GM23248 (cell line): ENCODE measurements at regions not wholly inside any gene's neighbourhood (a gene's known extent, or its start where the extent isn't known, plus 50 kb on each side); places are given as distances from the start of the nearest gene placed in this dataset.
A peak's percentile ranks its signal among the peaks of the same experiment; 100 is the strongest.

Experiments used
- DNase-seq: peaks from one replicate; pipeline ENCODE4 v3.0.0-alpha.2; 2015
- H2AFZ ChIP-seq: fragments of 200-600 bp; sonication (generic); 2 replicates; pipeline ENCODE4 v1.6.1; 2016; ENCODE audit warnings: antibody characterized with exemption
- H3F3A ChIP-seq: fragments of 200-600 bp; sonication (generic); 2 replicates; pipeline ENCODE4 v1.6.1; 2016; ENCODE audit warnings: mild to moderate bottlenecking, antibody characterized with exemption, mixed run types; ENCODE audit not compliant: insufficient read depth
- H3K27ac ChIP-seq: fragments of 200-600 bp; sonication (generic); 2 replicates; pipeline ENCODE4 v1.5.1; 2016; ENCODE audit warnings: mild to moderate bottlenecking
- H3K27me3 ChIP-seq: fragments of 200-600 bp; sonication (generic); replicated peaks from 2 replicates; pipeline ENCODE4 v1.6.1; 2016; ENCODE audit warnings: mild to moderate bottlenecking; ENCODE audit not compliant: insufficient read depth
- H3K36me3 ChIP-seq: fragments of 200-600 bp; sonication (generic); 2 replicates; pipeline ENCODE4 v1.6.1; 2016; ENCODE audit warnings: low read depth, mild to moderate bottlenecking
- H3K4me1 ChIP-seq: fragments of 200-600 bp; sonication (generic); 2 replicates; pipeline ENCODE4 v1.6.1; 2016; ENCODE audit warnings: mild to moderate bottlenecking; ENCODE audit not compliant: insufficient read depth
- H3K4me2 ChIP-seq: fragments of 200-600 bp; sonication (generic); one replicate; pipeline ENCODE4 v1.6.1; 2016; ENCODE audit warnings: mild to moderate bottlenecking; ENCODE audit not compliant: unreplicated experiment
- H3K4me3 ChIP-seq: fragments of 200-600 bp; sonication (generic); 2 replicates; pipeline ENCODE4 v1.5.1; 2016; ENCODE audit warnings: mild to moderate bottlenecking
- H3K79me2 ChIP-seq: fragments of 200-600 bp; sonication (generic); 2 replicates; pipeline ENCODE4 v1.6.1; 2016; ENCODE audit warnings: mild to moderate bottlenecking; ENCODE audit not compliant: insufficient read depth
- H3K9ac ChIP-seq: fragments of 200-600 bp; sonication (generic); 2 replicates; pipeline ENCODE4 v1.6.1; 2016; ENCODE audit warnings: mild to moderate bottlenecking
- H3K9me2 ChIP-seq: fragments of 200-600 bp; sonication (generic); 2 replicates; pipeline ENCODE4 v1.6.1; 2016; ENCODE audit warnings: mixed run types, mild to moderate bottlenecking, moderate library complexity; ENCODE audit not compliant: insufficient read depth
- H3K9me3 ChIP-seq: fragments of 200-600 bp; sonication (generic); one replicate; pipeline ENCODE4 v1.6.1; 2017; ENCODE audit warnings: low read depth
- H4K20me1 ChIP-seq: fragments of 200-600 bp; sonication (generic); 2 replicates; pipeline ENCODE4 v1.6.0; 2016; ENCODE audit not compliant: insufficient read depth
- EZH2 ChIP-seq: fragments of 200-600 bp; sonication (generic); IDR thresholded peaks from 2 replicates; pipeline ENCODE4 v1.6.1; 2018; ENCODE audit warnings: antibody characterized with exemption, mild to moderate bottlenecking; ENCODE audit not compliant: insufficient read depth, poor library complexity, severe bottlenecking
- EZH2phosphoT487 ChIP-seq: fragments of 200-600 bp; sonication (generic); IDR thresholded peaks from 2 replicates; pipeline ENCODE4 v1.6.1; 2018; ENCODE audit warnings: antibody characterized with exemption, moderate library complexity, mild to moderate bottlenecking, low read depth; ENCODE audit not compliant: insufficient read depth
- WGBS, 2 experiments: methylation state at CpG; one replicate each; pipeline ENCODE4 v1.1.6; 2015 to 2017; ENCODE audit warnings: low lambda C conversion rate in 2 of 2, low coverage in 1 of 2; ENCODE audit errors: missing lambda C conversion rate in 2 of 2; 5-methylcytosine and 5-hydroxymethylcytosine counted together
- in situ Hi-C: fragments of 300-500 bp; cut with MboI; formaldehyde crosslinking; loops from 2 replicates; pipeline ENCODE4 v1.15.0; 2020

DNA sequence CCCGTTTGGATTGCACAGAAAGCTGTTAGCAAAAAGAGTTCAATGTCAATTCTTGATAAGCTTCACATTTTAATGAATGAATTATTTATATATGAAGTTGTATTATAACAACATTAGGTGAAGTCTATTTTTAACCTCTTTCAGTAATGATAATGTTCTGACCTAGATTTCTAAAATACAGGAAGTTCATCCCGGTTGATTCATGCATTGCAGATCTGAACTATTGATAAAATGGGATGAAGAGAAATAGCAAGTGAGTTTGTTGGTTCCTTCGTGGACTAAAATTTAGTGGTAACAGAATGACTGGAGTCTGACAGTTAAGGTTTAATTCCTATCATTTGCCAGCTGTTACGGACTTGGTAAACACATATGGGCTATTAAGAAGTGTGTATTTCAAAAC lies 180.5 kb downstream of the PCSK1 start:
- no peaks in the 10 kb centered on the region for H3K9me3 ChIP-seq
- DNase-seq: peak; percentile 29
- H3K9ac ChIP-seq: no peak overlapping the region
- WGBS, 2 experiments: 54 to 63% methylated on average over 4 of the region's 4 CpGs
- H3K9me2 ChIP-seq: no peaks in the 10 kb centered on the region
- H3K36me3 ChIP-seq: no peaks in the 10 kb centered on the region
- peak overlapping the region; percentile 19; the same call in 1 of the 2 replicates for H3K4me3 ChIP-seq
- H3F3A ChIP-seq: peaks cover 47% of the 10 kb centered on the region
- peak overlapping the region; percentile 11 for H3K27ac ChIP-seq
- no peaks in the 10 kb centered on the region for H3K27me3 ChIP-seq
- peaks cover 70% of the 10 kb centered on the region for H3K4me1 ChIP-seq
- no peaks in the 10 kb centered on the region for H4K20me1 ChIP-seq
- peaks cover 11% of the 10 kb centered on the region for H3K79me2 ChIP-seq
- peak overlapping the region; percentile 42 for H3K4me2 ChIP-seq
- H2AFZ ChIP-seq: no peak overlapping the region
- in situ Hi-C loops: no loop called here
- no peak for TF ChIP-seq EZH2phosphoT487
- TF ChIP-seq EZH2: no peak

DNA sequence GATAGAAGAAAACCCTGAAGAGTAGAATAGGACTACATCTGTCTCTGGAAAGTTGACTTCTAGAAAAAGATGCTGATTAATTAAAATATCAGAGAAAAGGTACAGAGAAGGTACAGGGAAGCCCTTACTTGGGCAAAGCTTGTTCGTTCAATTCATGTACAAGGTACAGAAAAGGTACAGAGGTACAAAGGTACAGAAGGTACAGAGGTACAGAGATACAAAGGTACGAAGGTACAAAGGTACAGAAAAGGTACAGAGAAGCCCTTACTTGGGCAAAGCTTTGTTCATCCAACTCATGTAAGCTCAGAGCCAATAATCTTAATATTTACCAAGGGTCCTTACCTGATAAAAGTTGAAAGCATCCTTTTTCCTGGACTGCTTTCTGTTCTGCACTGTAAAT lies 182.3 kb downstream of the PCSK1 start:
- Histone ChIP-seq H3K4me1 (peaks cover 66% of the 10 kb centered on the region), H3F3A (peaks cover 45% of the 10 kb centered on the region), H3K27ac (no peak overlapping the region), H3K4me3 (no peak overlapping the region), H3K9me2 (no peaks in the 10 kb centered on the region), H3K9ac (no peak overlapping the region), H3K79me2 (peaks cover 11% of the 10 kb centered on the region), H3K36me3 (no peaks in the 10 kb centered on the region), H3K4me2 (no peak overlapping the region), H3K27me3 (no peaks in the 10 kb centered on the region), H4K20me1 (no peaks in the 10 kb centered on the region), H2AFZ (no peak overlapping the region), H3K9me3 (no peaks in the 10 kb centered on the region)
- WGBS, 2 experiments: 98% methylated on average over 2 of the region's 2 CpGs
- DNase-seq: no peak
- in situ Hi-C loops: no loop called here
- TF ChIP-seq EZH2: no peak
- no peak for TF ChIP-seq EZH2phosphoT487

DNA sequence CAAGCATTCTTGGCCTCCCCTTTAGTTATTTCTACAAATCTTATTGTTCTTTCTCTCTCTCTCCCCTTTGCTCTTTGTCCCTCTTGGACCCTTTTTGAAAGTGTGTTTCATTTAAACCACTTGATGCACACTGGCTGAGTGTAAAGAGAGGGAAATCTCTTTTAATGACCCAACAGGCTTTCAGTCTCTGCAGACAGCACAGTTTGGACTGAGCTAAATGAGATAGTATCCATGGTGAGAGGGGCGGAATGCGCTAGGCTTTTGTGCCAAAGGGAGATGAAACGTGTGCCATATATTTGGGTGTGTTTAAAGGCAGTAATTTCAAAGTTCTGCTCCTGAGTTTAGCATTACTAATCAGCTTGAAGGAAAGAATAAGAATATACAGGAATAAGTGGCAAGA lies 184.9 kb downstream of the PCSK1 start:
- in situ Hi-C loops: no loop called here
- TF ChIP-seq EZH2 (no peak), EZH2phosphoT487 (no peak)
- peak; percentile 22 for DNase-seq
- no peaks in the 10 kb centered on the region for H4K20me1 ChIP-seq
- peak overlapping the region; percentile 72 for H3K4me2 ChIP-seq
- no peaks in the 10 kb centered on the region for H3K9me3 ChIP-seq
- peaks cover 44% of the 10 kb centered on the region for H3F3A ChIP-seq
- 0 out of 2 replicates have a peak overlapping the region, but pooled peaks have one; percentile 59 for H3K9ac ChIP-seq
- H3K36me3 ChIP-seq: no peaks in the 10 kb centered on the region
- H3K79me2 ChIP-seq: peaks cover 9% of the 10 kb centered on the region
- WGBS, 2 experiments: 35 to 49% methylated on average over 3 of the region's 3 CpGs
- H3K4me3 ChIP-seq: no peak overlapping the region
- H3K27me3 ChIP-seq: no peaks in the 10 kb centered on the region
- peaks cover 68% of the 10 kb centered on the region for H3K4me1 ChIP-seq
- H3K9me2 ChIP-seq: no peaks in the 10 kb centered on the region
- H2AFZ ChIP-seq: peak overlapping the region; percentile 17
- peak overlapping the region; percentile 86 for H3K27ac ChIP-seq

DNA sequence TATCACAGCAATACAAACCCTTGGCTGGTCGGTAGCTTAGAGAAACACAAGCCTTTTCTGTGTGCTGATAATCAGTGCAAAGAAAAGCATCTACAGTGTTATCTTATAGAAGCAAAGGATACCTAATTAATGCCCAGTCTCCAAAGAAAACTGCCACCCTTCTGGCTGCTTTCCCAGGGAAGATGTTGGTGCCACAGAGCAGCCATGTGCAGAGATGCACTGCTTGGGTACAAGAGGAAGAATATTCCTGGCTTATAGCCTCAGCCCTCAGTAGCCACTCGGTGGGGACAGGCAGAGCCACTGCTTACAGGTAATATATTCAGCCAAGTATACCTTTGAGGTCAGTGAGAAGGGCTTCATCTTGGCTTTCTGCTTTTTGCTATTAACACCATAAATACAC lies 185.3 kb downstream of the PCSK1 start:
- H3K9me3 ChIP-seq: no peaks in the 10 kb centered on the region
- peaks cover 68% of the 10 kb centered on the region for H3K4me1 ChIP-seq
- DNase-seq: no peak
- H3K9me2 ChIP-seq: no peaks in the 10 kb centered on the region
- H2AFZ ChIP-seq: peak overlapping the region; percentile 17
- H3K9ac ChIP-seq: peak overlapping the region; percentile 59
- in situ Hi-C loops: no loop called here
- no peak overlapping the region for H3K4me3 ChIP-seq
- H3K79me2 ChIP-seq: peaks cover 5% of the 10 kb centered on the region; the same call in 1 of the 2 replicates
- no peaks in the 10 kb centered on the region for H3K36me3 ChIP-seq
- H4K20me1 ChIP-seq: no peaks in the 10 kb centered on the region
- WGBS, 2 experiments: 5 to 10% methylated on average over 2 of the region's 2 CpGs
- H3K4me2 ChIP-seq: peak overlapping the region; percentile 72
- H3K27ac ChIP-seq: peak overlapping the region; percentile 86
- H3K27me3 ChIP-seq: no peaks in the 10 kb centered on the region
- TF ChIP-seq EZH2phosphoT487 (no peak), EZH2 (no peak)
- H3F3A ChIP-seq: peaks cover 48% of the 10 kb centered on the region
